HG02884 (cell line): ENCODE measurements at regions not wholly inside any gene's neighbourhood (a gene's known extent, or its start where the extent isn't known, plus 50 kb on each side); places are given as distances from the start of the nearest gene placed in this dataset.

Experiments
- ATAC-seq: cut with Tn5 transposase; IDR thresholded peaks from one replicate; pipeline ENCODE4 v1.9.1; 2021; ENCODE audit warnings: mild to moderate bottlenecking, moderate library complexity; ENCODE audit not compliant: unreplicated experiment

DNA sequence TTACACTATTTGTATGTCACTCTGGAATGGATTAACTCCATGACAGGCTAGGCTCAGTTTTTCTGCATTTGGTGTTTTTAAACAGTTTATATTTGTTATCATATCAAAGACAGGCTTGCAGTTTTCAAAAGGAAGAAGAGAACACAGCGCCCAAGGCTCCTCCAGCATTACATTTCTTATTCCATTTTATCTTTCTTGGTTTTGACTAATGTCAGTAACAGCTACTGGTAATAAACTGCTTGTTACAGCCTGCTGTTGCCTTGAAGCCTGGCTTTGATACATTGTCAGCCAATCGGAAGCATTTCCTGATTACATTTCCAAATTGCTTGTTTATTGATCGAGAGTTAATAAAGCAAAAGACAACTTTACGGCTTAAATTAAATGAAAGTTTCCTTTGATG is 166.0 kb upstream of the MDFIC start:
- no peak for ATAC-seq

DNA sequence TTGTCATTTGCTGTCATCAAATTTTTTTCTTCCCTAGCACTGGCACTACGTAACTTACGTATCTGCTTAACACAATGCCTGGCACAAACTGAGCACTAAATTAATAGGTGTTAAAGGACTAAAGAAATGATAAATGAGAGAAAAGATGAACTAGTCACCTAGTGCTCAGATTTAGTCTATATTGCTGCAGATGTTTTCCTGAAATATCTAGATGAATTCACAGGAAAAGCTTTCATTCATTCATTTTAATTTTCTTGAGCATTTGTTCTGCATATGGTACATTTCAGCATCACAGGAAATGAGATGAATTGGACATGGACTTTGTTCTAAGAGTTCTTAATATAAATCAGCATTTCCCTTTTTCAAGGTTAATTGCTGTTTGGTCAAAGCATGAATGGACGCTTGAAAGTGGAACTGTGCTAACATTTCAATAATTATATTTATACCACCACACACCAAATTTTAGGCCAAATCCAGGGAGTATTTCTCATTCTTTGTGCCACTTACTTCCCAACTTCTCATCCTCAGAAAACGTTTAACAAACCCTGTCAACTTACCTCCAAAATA is 163.2 kb upstream of the MDFIC start:
- ATAC-seq, result no peak

DNA sequence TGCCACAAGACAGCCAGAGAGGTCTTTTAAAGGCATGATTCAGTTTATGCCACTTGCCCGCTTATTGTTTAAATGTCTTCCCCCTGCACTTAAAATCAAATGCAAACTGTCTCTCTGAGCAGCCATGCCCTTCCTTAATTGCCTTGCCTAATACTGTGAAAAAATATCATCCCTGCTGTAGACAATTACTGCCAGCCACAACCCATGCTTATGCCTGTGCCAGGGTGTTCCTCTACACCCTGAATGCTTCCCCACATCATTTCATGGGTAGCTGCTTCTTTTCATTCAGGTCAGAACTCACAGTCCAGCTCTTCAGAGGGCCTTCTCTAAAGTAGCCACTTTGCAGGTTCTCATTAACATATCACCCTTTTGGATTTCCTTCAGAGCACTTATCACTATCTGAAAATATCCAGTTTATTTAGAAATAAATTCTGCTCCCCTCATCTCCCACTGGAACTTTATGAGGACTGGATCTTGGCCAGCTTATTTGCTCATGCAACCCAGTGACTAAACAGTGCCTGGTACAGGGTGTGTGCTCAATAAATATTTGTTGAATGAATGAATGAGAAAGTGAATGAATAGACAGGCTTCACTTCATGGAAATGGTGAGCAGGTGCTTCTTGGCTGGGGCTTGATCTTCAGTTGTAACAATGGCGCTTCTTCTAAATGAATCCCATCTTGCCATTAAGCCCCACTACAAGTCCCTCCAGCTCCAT is 162.4 kb upstream of the MDFIC start:
- no peak for ATAC-seq

- ATAC-seq, result no peak
These were observed 161.4 kb upstream of the MDFIC start for GRCh38 chr7:114760477-114760876.

GRCh38 chr7:114761973-114762372 is 159.9 kb upstream of the MDFIC start:
- no peak for ATAC-seq

- ATAC-seq, result no peak
These were observed 156.4 kb upstream of the MDFIC start for GRCh38 chr7:114765331-114766040.

- ATAC-seq, result no peak
These were observed 155.9 kb upstream of the MDFIC start for GRCh38 chr7:114766041-114766356.

DNA sequence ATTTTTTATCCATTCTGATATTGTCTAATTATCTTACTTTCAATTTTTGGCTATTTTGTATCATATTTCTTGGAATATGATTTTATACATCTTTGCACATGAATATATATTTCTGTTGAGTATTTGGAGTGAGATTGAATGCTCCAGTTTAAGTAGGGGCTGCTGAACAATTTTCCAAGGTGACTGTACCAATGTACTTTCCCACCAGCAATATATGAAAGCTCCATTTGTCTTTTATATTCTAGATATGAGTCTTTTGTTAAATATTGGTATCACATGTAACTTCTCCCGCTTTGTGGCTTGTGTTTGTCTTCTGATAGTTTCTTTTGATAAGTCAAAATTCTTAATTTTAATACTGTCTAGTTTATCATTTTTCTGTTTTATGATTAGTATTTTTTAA is 144.6 kb upstream of the MDFIC start:
- no peak for ATAC-seq

- ATAC-seq, result no peak
These were observed 138.4 kb upstream of the MDFIC start for GRCh38 chr7:114783508-114783907.

GRCh38 chr7:114784177-114784576 is 137.7 kb upstream of the MDFIC start:
- no peak for ATAC-seq

GRCh38 chr7:114784746-114785145 is 137.1 kb upstream of the MDFIC start:
- ATAC-seq, result no peak

GRCh38 chr7:114785496-114785895 is 136.4 kb upstream of the MDFIC start:
- no peak for ATAC-seq

DNA sequence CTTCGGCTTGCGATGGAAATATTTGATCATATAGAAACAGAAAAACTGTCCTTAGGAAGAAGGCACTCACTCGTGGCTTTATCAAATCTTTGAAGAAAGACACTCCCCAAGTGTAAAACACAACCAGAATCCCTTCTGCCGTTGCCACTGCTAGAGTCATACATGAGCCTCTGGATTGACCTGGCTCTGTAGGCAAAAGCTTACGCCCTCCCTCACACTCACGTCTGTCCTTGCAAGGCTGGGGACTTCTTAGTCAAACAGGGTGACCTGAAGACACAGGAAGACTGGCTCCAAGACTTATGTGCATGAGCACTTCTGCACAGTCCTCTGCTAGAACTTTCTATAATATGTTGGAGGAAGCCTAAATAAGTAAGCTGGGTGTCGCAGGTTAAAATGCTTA is 135.4 kb upstream of the MDFIC start:
- no peak for ATAC-seq

DNA sequence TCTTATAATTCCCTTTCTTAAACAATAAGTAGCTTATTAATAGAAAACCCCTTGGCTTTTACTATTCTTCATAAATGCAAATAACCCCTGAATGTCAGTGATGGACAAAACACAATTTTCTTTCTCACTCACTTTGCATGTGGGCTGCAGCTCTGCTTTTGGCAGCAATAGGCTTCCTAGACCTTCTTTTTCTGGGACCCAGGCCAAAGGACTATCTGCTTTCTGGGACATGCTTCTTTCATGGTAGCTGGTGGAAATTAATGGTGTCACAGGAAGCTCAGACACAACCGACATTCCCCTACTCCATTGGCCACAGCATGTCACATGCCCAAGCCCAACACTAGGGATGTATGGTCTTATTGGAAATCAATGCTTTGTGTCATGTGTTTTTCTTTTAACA is 134.3 kb upstream of the MDFIC start:
- ATAC-seq, result no peak

GRCh38 chr7:114788706-114789105 is 133.2 kb upstream of the MDFIC start:
- ATAC-seq, result no peak

DNA sequence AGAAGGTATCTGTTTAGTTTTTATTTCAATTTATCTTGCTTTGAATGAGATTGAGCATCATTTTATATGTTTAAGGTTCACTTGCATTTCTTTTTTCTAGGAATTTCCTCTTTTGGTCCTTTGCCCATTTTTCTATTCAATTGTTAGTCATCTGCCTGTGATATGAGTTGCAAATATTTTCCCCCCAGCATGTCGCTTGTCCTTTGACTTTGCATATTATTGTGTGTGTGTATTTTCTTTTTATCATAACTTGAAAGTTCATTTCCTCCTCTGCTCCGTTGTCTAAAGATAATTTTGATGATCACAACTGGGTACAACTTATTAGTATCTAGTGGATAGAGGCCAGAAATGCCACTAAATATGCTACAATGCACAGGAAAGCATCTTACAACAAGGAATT is 132.7 kb upstream of the MDFIC start:
- ATAC-seq, result no peak

- ATAC-seq, result no peak
These were observed 132.0 kb upstream of the MDFIC start for GRCh38 chr7:114789871-114790311.

DNA sequence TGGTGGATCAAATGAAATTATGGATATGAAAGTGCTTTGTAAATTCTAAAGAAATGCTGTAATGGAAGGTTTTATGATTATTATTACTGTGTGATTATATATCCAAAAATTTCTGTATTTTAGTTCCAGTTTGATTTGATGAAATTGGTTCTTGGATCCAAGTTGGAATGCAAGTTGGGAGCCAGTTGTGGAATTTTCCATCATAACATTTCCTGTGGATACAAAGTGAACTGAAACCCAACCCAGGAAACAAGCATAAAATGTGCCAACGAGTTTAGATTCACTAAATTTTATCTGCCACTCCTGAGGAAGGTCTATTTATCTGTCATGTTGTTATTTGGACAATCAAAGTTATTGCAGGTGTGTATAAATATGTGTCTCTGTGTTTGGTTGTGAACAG is 131.4 kb upstream of the MDFIC start:
- no peak for ATAC-seq

DNA sequence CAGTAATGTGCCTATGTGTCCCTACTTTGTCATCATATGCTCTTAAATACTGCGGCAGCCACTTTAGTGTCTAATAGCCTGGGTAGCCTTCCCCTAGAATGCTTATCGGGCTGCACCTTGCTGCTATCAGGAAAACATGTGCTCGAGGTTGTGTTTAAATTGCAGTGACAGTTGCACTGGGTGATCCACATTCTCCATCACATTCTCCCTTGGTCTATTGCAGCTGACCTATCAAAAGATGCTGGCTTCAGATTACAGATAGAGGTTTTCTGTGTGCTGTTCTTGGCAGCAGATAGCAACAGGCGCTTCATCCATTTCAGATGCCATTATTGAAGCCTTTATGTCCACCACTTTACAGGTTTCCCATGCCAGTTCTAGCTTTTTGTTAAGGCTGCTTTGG is 130.1 kb upstream of the MDFIC start:
- ATAC-seq, result no peak

DNA sequence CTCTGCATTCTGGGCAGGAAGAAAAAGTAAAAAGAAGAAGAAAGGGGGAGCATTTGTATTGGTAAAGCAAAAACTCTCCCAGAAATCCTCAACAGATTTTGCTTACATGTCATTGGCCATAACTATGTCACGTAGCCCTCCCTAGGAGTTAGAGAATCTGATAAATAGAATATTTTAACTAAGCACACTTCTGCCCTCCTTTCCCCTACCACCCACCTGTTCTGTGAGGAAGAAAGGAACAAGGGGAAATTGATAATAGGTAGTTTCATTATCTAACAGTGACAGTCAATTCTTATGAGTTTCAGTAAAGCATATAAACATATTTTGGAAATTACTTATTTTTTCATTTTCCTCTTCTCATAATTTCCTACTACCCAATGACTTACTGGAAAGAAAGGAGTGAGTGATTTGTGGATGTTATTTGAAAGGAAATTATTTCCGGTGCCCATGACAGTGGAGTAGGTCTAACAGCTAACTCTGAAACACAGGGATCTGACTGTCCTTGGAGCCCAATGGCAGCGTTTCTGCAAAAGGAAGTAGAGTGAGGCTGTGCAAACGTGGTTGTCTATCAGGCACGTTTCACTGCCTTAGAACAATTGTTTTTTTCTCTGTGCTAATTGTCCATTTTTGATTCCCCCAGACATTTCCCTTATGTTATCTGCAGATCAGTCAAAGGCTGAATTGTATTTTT is 128.6 kb upstream of the MDFIC start:
- ATAC-seq, result no peak

DNA sequence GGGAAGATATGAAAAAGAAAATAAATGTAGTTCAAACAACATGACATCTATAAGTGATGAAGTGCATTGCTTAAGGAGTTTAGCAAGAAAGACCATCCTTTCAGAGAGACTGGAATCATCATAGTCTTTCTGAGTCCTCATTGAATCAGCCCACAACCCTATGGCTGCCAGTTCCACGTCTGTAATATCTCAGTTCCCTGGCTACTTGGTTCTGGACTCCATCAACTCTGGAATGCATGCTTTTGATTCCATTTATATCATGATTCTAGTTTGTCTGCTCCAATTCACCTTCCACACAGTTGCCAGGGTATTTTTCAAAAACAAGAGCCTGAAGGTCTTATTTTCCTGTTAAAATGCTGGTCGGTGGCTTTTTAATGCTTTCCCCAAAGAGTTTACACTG is 126.4 kb upstream of the MDFIC start:
- ATAC-seq, result no peak

DNA sequence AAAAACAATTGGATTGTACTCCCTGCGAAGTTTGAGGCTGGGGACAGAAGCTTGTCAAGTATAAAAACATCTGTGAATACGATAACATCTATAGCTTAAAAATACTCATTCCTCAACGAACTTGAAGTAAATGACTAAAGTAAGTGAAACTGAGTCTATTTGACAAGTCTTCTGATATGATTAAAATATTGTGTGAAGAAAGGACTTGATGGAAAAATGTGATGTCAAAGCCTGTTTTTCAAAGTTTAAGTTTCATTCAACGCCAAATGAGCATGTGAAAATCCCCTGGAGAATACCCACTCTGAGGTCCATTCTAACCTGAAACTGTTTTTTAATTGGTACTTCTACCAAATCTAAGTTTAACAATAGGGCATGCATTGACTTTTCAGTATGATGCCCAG is 122.3 kb upstream of the MDFIC start:
- no peak for ATAC-seq
